GM23338 (cell line): ENCODE measurements at regions not wholly inside any gene's neighbourhood (a gene's known extent, or its start where the extent isn't known, plus 50 kb on each side); places are given as distances from the start of the nearest gene placed in this dataset.

Source experiments
- ATAC-seq: fragments of 200-7000 bp; cut with Tn5 transposase; 3 replicates; pipeline ENCODE4 v1.9.1; 2020
- DNase-seq: peaks from one replicate; pipeline ENCODE4 v3.0.0-alpha.2; 2015; ENCODE audit warnings: low spot score
- H2AFZ ChIP-seq: fragments of 200-600 bp; sonication (generic); 2 replicates; pipeline ENCODE4 v1.8.0; 2016; ENCODE audit warnings: antibody characterized with exemption, mild to moderate bottlenecking, moderate library complexity
- H3F3A ChIP-seq: fragments of 200-600 bp; sonication (generic); replicated peaks from 2 replicates; pipeline ENCODE4 v1.8.0; 2017; ENCODE audit warnings: antibody characterized with exemption, mixed run types, low read depth
- H3K27ac ChIP-seq: fragments of 200-600 bp; sonication (generic); 2 replicates; pipeline ENCODE4 v1.6.1; 2016; ENCODE audit warnings: low read depth
- H3K27me3 ChIP-seq: fragments of 200-600 bp; sonication (generic); 2 replicates; pipeline ENCODE4 v1.8.0; 2016; ENCODE audit warnings: mild to moderate bottlenecking, mixed run types, moderate library complexity; ENCODE audit not compliant: insufficient read depth
- H3K36me3 ChIP-seq: fragments of 200-600 bp; sonication (generic); 2 replicates; pipeline ENCODE4 v1.8.0; 2016; ENCODE audit warnings: mild to moderate bottlenecking; ENCODE audit not compliant: insufficient read depth
- H3K4me1 ChIP-seq: fragments of 200-600 bp; sonication (generic); 2 replicates; pipeline ENCODE4 v1.8.0; 2016; ENCODE audit warnings: mild to moderate bottlenecking, moderate library complexity; ENCODE audit not compliant: insufficient read depth
- H3K4me2 ChIP-seq: fragments of 200-600 bp; sonication (generic); 2 replicates; pipeline ENCODE4 v1.7.1; 2017; ENCODE audit warnings: mixed run types
- H3K4me3 ChIP-seq: fragments of 200-600 bp; sonication (generic); 2 replicates; pipeline ENCODE4 v1.6.1; 2016; ENCODE audit warnings: mixed run types
- H3K79me2 ChIP-seq: fragments of 200-600 bp; sonication (generic); replicated peaks from 2 replicates; pipeline ENCODE4 v1.8.0; 2017; ENCODE audit warnings: mild to moderate bottlenecking; ENCODE audit not compliant: insufficient read depth
- H3K9me2 ChIP-seq: fragments of 200-600 bp; sonication (generic); 2 replicates; pipeline ENCODE4 v1.8.0; 2017; ENCODE audit not compliant: insufficient read depth
- H4K20me1 ChIP-seq: fragments of 200-600 bp; sonication (generic); replicated peaks from 2 replicates; pipeline ENCODE4 v1.8.0; 2017; ENCODE audit warnings: mild to moderate bottlenecking; ENCODE audit not compliant: insufficient read depth
- H3K27ac Mint-ChIP-seq: 2 replicates; pipeline ENCODE4 v1.8.0; 2020; ENCODE audit warnings: inconsistent platforms, mild to moderate bottlenecking, moderate library complexity, mixed read lengths
- H3K27me3 Mint-ChIP-seq: 3 replicates; pipeline ENCODE4 v1.8.0; 2022; ENCODE audit warnings: low read depth, mild to moderate bottlenecking, moderate library complexity, mixed read lengths, inconsistent platforms; ENCODE audit not compliant: insufficient read depth, poor library complexity
- H3K36me3 Mint-ChIP-seq: 3 replicates; pipeline ENCODE4 v1.8.0; 2021; ENCODE audit warnings: low read depth, mild to moderate bottlenecking, inconsistent platforms, moderate library complexity, mixed read lengths
- H3K4me1 Mint-ChIP-seq: 3 replicates; pipeline ENCODE4 v1.8.0; 2020; ENCODE audit warnings: mild to moderate bottlenecking, inconsistent platforms, mixed read lengths
- H3K4me3 Mint-ChIP-seq: 3 replicates; pipeline ENCODE4 v1.8.0; 2021; ENCODE audit warnings: moderate library complexity, mild to moderate bottlenecking, inconsistent platforms, mixed read lengths
- H3K9me3 Mint-ChIP-seq: 3 replicates; pipeline ENCODE4 v1.8.0; 2020; ENCODE audit warnings: moderate library complexity, mild to moderate bottlenecking, inconsistent platforms, mixed read lengths
- CREB1 ChIP-seq: fragments of 250-450 bp; sonication (Bioruptor Pico); IDR thresholded peaks from 2 replicates; pipeline ENCODE4 v1.5.0; 2020; ENCODE audit warnings: low read depth, mild to moderate bottlenecking, moderate library complexity
- EZH2 ChIP-seq: fragments of 200-600 bp; sonication (generic); IDR thresholded peaks from one replicate; pipeline ENCODE4 v1.8.0; 2017; ENCODE audit warnings: antibody characterized with exemption, mild to moderate bottlenecking, low read depth; ENCODE audit not compliant: unreplicated experiment
- EZH2phosphoT487 ChIP-seq: fragments of 200-600 bp; sonication (generic); IDR thresholded peaks from one replicate; pipeline ENCODE4 v1.8.1; 2018; ENCODE audit warnings: antibody characterized with exemption; ENCODE audit not compliant: unreplicated experiment
- JUNB ChIP-seq: IDR thresholded peaks from one replicate; pipeline ENCODE4 v1.6.1; 2016; ENCODE audit warnings: antibody characterized with exemption; ENCODE audit not compliant: unreplicated experiment
- NANOG ChIP-seq: IDR thresholded peaks from 2 replicates; pipeline ENCODE4 v1.6.1; 2016; ENCODE audit warnings: antibody characterized with exemption, borderline replicate concordance
- POLR2AphosphoS5 ChIP-seq: IDR thresholded peaks from 2 replicates; pipeline ENCODE4 v1.6.1; 2016; ENCODE audit warnings: antibody characterized with exemption, low read depth
- STAT1 ChIP-seq: IDR thresholded peaks from one replicate; pipeline ENCODE4 v1.6.1; 2016; ENCODE audit warnings: antibody characterized with exemption; ENCODE audit not compliant: unreplicated experiment
- ZNF114 ChIP-seq: fragments of 250-450 bp; sonication (Bioruptor Pico); IDR thresholded peaks from 2 replicates; pipeline ENCODE4 v1.5.0; 2020; ENCODE audit warnings: mild to moderate bottlenecking, moderate library complexity
- ZNF331 ChIP-seq: fragments of 250-450 bp; sonication (Bioruptor Pico); IDR thresholded peaks from 2 replicates; pipeline ENCODE4 v1.5.0; 2020; ENCODE audit warnings: low read depth, mild to moderate bottlenecking, moderate library complexity
- TF ChIP-seq, protein P1 (sequence below), 2 experiments: fragments of 200-600 bp in 1 of 2; sonication (generic) in 1 of 2; conservative IDR thresholded peaks; 2 replicates each; pipeline versions ENCODE4 v1.5.1 to v1.6.1; 2016 to 2017; ENCODE audit warnings: antibody characterized with exemption in 2 of 2, low read depth in 2 of 2, mild to moderate bottlenecking in 2 of 2, moderate library complexity in 1 of 2
- TF ChIP-seq, protein P2 (sequence below): IDR thresholded peaks from one replicate; pipeline ENCODE4 v1.6.1; 2018; ENCODE audit warnings: antibody characterized with exemption; ENCODE audit not compliant: unreplicated experiment
- TF ChIP-seq, protein P3 (sequence below): fragments of 250-450 bp; sonication (Bioruptor Pico); IDR thresholded peaks from 2 replicates; pipeline ENCODE4 v1.5.0; 2020; ENCODE audit warnings: mild to moderate bottlenecking, moderate library complexity
- TF ChIP-seq, protein P4 (sequence below): IDR thresholded peaks from 2 replicates; pipeline ENCODE4 v1.6.1; 2016; ENCODE audit warnings: antibody characterized with exemption

DNA sequence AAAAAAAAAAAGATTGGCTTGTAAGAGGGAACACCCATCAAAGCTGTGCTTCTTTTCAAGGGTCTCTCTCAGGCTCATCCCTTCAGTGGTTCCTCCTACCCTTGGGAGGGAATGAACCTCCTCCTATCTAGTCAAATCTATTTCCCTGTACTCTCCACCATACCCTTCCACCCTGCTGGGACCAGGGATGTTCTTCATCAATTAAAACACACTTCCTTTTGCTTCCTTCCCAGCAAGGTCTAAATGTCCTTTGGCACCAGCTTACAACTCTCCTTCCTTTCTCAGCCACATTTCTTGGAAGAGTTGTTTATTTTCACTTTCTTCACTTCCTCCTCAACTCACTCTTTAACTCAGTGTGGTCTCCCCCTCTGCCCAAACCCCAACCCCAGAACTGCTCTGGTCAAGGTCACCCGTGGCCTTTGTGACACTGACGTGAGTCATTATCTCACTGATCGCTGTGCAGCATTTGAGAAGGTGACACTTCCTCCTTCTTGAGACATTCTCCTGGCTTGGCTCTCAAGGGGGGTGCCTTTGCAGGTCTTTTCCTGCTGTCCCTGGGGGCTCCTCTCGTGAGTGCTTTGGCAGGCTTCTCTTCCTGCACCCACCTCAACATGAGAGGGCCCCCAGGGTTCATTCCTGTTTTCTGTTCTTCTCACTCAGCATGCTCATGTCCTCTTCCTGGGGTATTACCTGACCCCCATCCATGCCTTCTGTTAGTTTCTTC, 210.5 kb upstream of the TLE3 start:
- no peak overlapping the region for H3K27ac ChIP-seq
- H2AFZ ChIP-seq = no peak overlapping the region
- no peak for DNase-seq
- H3K27ac Mint-ChIP-seq = no peak overlapping the region
- no peaks in the 10 kb centered on the region for H3K27me3 ChIP-seq
- no peak for ATAC-seq
- H3K36me3 Mint-ChIP-seq = no peaks in the 10 kb centered on the region
- peaks cover 15% of the 10 kb centered on the region; the same call in 1 of the 2 replicates for H3K9me2 ChIP-seq
- peaks cover 12% of the 10 kb centered on the region; the same call in 1 of the 2 replicates for H3K4me1 ChIP-seq
- H3K4me2 ChIP-seq = no peak overlapping the region
- H3F3A ChIP-seq = no peaks in the 10 kb centered on the region
- H3K4me1 Mint-ChIP-seq = peaks cover 18% of the 10 kb centered on the region
- TF ChIP-seq, protein P1, sequence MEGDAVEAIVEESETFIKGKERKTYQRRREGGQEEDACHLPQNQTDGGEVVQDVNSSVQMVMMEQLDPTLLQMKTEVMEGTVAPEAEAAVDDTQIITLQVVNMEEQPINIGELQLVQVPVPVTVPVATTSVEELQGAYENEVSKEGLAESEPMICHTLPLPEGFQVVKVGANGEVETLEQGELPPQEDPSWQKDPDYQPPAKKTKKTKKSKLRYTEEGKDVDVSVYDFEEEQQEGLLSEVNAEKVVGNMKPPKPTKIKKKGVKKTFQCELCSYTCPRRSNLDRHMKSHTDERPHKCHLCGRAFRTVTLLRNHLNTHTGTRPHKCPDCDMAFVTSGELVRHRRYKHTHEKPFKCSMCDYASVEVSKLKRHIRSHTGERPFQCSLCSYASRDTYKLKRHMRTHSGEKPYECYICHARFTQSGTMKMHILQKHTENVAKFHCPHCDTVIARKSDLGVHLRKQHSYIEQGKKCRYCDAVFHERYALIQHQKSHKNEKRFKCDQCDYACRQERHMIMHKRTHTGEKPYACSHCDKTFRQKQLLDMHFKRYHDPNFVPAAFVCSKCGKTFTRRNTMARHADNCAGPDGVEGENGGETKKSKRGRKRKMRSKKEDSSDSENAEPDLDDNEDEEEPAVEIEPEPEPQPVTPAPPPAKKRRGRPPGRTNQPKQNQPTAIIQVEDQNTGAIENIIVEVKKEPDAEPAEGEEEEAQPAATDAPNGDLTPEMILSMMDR (conservative IDR thresholded peaks at IDR 0.05; ENCODE audit: low read depth in 2 of 2) = no peak
- TF ChIP-seq, protein P2, sequence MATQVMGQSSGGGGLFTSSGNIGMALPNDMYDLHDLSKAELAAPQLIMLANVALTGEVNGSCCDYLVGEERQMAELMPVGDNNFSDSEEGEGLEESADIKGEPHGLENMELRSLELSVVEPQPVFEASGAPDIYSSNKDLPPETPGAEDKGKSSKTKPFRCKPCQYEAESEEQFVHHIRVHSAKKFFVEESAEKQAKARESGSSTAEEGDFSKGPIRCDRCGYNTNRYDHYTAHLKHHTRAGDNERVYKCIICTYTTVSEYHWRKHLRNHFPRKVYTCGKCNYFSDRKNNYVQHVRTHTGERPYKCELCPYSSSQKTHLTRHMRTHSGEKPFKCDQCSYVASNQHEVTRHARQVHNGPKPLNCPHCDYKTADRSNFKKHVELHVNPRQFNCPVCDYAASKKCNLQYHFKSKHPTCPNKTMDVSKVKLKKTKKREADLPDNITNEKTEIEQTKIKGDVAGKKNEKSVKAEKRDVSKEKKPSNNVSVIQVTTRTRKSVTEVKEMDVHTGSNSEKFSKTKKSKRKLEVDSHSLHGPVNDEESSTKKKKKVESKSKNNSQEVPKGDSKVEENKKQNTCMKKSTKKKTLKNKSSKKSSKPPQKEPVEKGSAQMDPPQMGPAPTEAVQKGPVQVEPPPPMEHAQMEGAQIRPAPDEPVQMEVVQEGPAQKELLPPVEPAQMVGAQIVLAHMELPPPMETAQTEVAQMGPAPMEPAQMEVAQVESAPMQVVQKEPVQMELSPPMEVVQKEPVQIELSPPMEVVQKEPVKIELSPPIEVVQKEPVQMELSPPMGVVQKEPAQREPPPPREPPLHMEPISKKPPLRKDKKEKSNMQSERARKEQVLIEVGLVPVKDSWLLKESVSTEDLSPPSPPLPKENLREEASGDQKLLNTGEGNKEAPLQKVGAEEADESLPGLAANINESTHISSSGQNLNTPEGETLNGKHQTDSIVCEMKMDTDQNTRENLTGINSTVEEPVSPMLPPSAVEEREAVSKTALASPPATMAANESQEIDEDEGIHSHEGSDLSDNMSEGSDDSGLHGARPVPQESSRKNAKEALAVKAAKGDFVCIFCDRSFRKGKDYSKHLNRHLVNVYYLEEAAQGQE = no peak
- TF ChIP-seq ZNF331 = no peak
- no peak for TF ChIP-seq POLR2AphosphoS5
- TF ChIP-seq NANOG = no peak
- no peak for TF ChIP-seq JUNB
- TF ChIP-seq CREB1 (CRISPR knock-in tag) = no peak
- TF ChIP-seq, protein P3, sequence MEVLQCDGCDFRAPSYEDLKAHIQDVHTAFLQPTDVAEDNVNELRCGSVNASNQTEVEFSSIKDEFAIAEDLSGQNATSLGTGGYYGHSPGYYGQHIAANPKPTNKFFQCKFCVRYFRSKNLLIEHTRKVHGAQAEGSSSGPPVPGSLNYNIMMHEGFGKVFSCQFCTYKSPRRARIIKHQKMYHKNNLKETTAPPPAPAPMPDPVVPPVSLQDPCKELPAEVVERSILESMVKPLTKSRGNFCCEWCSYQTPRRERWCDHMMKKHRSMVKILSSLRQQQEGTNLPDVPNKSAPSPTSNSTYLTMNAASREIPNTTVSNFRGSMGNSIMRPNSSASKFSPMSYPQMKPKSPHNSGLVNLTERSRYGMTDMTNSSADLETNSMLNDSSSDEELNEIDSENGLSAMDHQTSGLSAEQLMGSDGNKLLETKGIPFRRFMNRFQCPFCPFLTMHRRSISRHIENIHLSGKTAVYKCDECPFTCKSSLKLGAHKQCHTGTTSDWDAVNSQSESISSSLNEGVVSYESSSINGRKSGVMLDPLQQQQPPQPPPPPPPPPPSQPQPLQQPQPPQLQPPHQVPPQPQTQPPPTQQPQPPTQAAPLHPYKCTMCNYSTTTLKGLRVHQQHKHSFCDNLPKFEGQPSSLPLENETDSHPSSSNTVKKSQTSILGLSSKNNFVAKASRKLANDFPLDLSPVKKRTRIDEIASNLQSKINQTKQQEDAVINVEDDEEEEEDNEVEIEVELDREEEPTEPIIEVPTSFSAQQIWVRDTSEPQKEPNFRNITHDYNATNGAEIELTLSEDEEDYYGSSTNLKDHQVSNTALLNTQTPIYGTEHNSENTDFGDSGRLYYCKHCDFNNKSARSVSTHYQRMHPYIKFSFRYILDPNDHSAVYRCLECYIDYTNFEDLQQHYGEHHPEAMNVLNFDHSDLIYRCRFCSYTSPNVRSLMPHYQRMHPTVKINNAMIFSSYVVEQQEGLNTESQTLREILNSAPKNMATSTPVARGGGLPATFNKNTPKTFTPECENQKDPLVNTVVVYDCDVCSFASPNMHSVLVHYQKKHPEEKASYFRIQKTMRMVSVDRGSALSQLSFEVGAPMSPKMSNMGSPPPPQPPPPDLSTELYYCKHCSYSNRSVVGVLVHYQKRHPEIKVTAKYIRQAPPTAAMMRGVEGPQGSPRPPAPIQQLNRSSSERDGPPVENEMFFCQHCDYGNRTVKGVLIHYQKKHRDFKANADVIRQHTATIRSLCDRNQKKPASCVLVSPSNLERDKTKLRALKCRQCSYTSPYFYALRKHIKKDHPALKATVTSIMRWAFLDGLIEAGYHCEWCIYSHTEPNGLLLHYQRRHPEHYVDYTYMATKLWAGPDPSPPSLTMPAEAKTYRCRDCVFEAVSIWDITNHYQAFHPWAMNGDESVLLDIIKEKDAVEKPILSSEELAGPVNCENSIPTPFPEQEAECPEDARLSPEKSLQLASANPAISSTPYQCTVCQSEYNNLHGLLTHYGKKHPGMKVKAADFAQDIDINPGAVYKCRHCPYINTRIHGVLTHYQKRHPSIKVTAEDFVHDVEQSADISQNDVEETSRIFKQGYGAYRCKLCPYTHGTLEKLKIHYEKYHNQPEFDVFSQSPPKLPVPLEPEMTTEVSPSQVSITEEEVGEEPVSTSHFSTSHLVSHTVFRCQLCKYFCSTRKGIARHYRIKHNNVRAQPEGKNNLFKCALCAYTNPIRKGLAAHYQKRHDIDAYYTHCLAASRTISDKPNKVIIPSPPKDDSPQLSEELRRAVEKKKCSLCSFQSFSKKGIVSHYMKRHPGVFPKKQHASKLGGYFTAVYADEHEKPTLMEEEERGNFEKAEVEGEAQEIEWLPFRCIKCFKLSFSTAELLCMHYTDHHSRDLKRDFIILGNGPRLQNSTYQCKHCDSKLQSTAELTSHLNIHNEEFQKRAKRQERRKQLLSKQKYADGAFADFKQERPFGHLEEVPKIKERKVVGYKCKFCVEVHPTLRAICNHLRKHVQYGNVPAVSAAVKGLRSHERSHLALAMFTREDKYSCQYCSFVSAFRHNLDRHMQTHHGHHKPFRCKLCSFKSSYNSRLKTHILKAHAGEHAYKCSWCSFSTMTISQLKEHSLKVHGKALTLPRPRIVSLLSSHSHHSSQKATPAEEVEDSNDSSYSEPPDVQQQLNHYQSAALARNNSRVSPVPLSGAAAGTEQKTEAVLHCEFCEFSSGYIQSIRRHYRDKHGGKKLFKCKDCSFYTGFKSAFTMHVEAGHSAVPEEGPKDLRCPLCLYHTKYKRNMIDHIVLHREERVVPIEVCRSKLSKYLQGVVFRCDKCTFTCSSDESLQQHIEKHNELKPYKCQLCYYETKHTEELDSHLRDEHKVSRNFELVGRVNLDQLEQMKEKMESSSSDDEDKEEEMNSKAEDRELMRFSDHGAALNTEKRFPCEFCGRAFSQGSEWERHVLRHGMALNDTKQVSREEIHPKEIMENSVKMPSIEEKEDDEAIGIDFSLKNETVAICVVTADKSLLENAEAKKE (CRISPR knock-in tag) = no peak
- no peak for TF ChIP-seq EZH2phosphoT487
- no peak for TF ChIP-seq ZNF114 (CRISPR knock-in tag)
- TF ChIP-seq EZH2 = no peak
- no peak for TF ChIP-seq STAT1
- TF ChIP-seq, protein P4, sequence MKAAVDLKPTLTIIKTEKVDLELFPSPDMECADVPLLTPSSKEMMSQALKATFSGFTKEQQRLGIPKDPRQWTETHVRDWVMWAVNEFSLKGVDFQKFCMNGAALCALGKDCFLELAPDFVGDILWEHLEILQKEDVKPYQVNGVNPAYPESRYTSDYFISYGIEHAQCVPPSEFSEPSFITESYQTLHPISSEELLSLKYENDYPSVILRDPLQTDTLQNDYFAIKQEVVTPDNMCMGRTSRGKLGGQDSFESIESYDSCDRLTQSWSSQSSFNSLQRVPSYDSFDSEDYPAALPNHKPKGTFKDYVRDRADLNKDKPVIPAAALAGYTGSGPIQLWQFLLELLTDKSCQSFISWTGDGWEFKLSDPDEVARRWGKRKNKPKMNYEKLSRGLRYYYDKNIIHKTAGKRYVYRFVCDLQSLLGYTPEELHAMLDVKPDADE = no peak
- no peak overlapping the region for H3K4me3 Mint-ChIP-seq
- H3K9me3 Mint-ChIP-seq = no peaks in the 10 kb centered on the region; the same call in 1 of the 3 replicates
- H3K79me2 ChIP-seq = no peaks in the 10 kb centered on the region
- H3K36me3 ChIP-seq = no peaks in the 10 kb centered on the region
- H3K27me3 Mint-ChIP-seq = peaks cover 4% of the 10 kb centered on the region
- H4K20me1 ChIP-seq = no peaks in the 10 kb centered on the region
- H3K4me3 ChIP-seq = no peak overlapping the region
